ENCODE measurements at regions not wholly inside any gene's neighbourhood (a gene's known extent, or its start where the extent isn't known, plus 50 kb on each side); places are given as distances from the start of the nearest gene placed in this dataset.

GRCh38 chr18:59760212-59760611 is 63.0 kb upstream of the CCBE1 start:
- Mint-ChIP-seq H3K4me1 (no peaks in the 10 kb centered on the region), H3K27ac (no peak overlapping the region), H3K9me3 (no peaks in the 10 kb centered on the region), H3K4me3 (no peak overlapping the region), H3K36me3 (no peaks in the 10 kb centered on the region), H3K27me3 (peaks cover 8% of the 10 kb centered on the region)
- no peak for ATAC-seq (ENCODE audit: low read depth)
- no peak for DNase-seq (ENCODE audit: low spot score in 2 of 2)

- ATAC-seq (ENCODE audit: low read depth), result no peak
- Mint-ChIP-seq H3K27me3 (peaks cover 10% of the 10 kb centered on the region), H3K4me3 (no peak overlapping the region), H3K9me3 (no peaks in the 10 kb centered on the region), H3K27ac (no peak overlapping the region), H3K36me3 (no peaks in the 10 kb centered on the region), H3K4me1 (no peaks in the 10 kb centered on the region)
- no peak for DNase-seq (ENCODE audit: low spot score in 2 of 2)
Measured at GRCh38 chr18:59758837-59759236, 61.6 kb upstream of the CCBE1 start.

- DNase-seq (ENCODE audit: low spot score in 2 of 2) (no peak), ATAC-seq (ENCODE audit: low read depth) (no peak)
- H3K27ac Mint-ChIP-seq, result no peak overlapping the region
- H3K27me3 Mint-ChIP-seq, result peaks cover 10% of the 10 kb centered on the region
- no peaks in the 10 kb centered on the region for H3K36me3 Mint-ChIP-seq
- no peak overlapping the region for H3K4me3 Mint-ChIP-seq
- H3K9me3 Mint-ChIP-seq, result no peaks in the 10 kb centered on the region
- H3K4me1 Mint-ChIP-seq, result no peaks in the 10 kb centered on the region
Measured at GRCh38 chr18:59758106-59758505, 60.9 kb upstream of the CCBE1 start.

- H3K4me3 Mint-ChIP-seq, result no peak overlapping the region
- DNase-seq (ENCODE audit: low spot score in 2 of 2) (no peak), ATAC-seq (ENCODE audit: low read depth) (no peak)
- H3K4me1 Mint-ChIP-seq, result no peaks in the 10 kb centered on the region
- no peaks in the 10 kb centered on the region for H3K9me3 Mint-ChIP-seq
- H3K27ac Mint-ChIP-seq, result no peak overlapping the region
- H3K36me3 Mint-ChIP-seq, result no peaks in the 10 kb centered on the region
- H3K27me3 Mint-ChIP-seq, result peaks cover 8% of the 10 kb centered on the region
Measured at GRCh38 chr18:59752666-59753065, 55.4 kb upstream of the CCBE1 start.

- H3K9me3 Mint-ChIP-seq, result no peaks in the 10 kb centered on the region
Measured at GRCh38 chr18:59751186-59751585, 54.0 kb upstream of the CCBE1 start.

GRCh38 chr18:59748628-59749360 is 51.6 kb upstream of the CCBE1 start:
- no peaks in the 10 kb centered on the region for H3K9me3 Mint-ChIP-seq
- no peaks in the 10 kb centered on the region for H3K4me1 Mint-ChIP-seq
- no peak overlapping the region for H3K4me3 Mint-ChIP-seq
- no peak for DNase-seq (ENCODE audit: low spot score in 2 of 2)
- H3K36me3 Mint-ChIP-seq, result no peaks in the 10 kb centered on the region
- ATAC-seq (ENCODE audit: low read depth), result no peak
- H3K27me3 Mint-ChIP-seq, result peaks cover 2% of the 10 kb centered on the region
- no peak overlapping the region for H3K27ac Mint-ChIP-seq

More at GRCh38 chr18:59751186-59751585, 54.0 kb upstream of the CCBE1 start:
- DNase-seq (ENCODE audit: low spot score in 2 of 2), result no peak
- H3K4me3 Mint-ChIP-seq, result no peak overlapping the region
- ATAC-seq (ENCODE audit: low read depth), result no peak
- no peaks in the 10 kb centered on the region for H3K4me1 Mint-ChIP-seq
- no peaks in the 10 kb centered on the region for H3K36me3 Mint-ChIP-seq
- H3K27ac Mint-ChIP-seq, result no peak overlapping the region
- H3K27me3 Mint-ChIP-seq, result peaks cover 3% of the 10 kb centered on the region
